Gastroesophageal sphincter (tissue), 4 donors: ENCODE measurements at regions not wholly inside any gene's neighbourhood (a gene's known extent, or its start where the extent isn't known, plus 50 kb on each side); places are given as distances from the start of the nearest gene placed in this dataset.

Experiments used
- ATAC-seq: fragments of 150-250 bp; one replicate; pipeline ENCODE4 v1.9.1; 2016; ENCODE audit warnings: mild to moderate bottlenecking, moderate library complexity
- H3K27ac ChIP-seq, 4 donors: fragments of 200-600 bp; sonication (generic) in 3 of 4; 1 replicate in 3 of 4; 2 replicates in 1 of 4; pipeline ENCODE4 v1.5.1; 2016 to 2019
- H3K27me3 ChIP-seq: fragments of 200-600 bp; sonication (generic); one replicate; pipeline ENCODE4 v1.5.1; 2019
- H3K36me3 ChIP-seq, 2 donors: fragments of 200-600 bp; sonication (generic); one replicate each; pipeline ENCODE4 v1.5.1; 2019; ENCODE audit warnings: control low read depth in 1 of 2
- H3K4me1 ChIP-seq, 3 donors: fragments of 200-600 bp; sonication (generic); 1 replicate in 2 of 3; 2 replicates in 1 of 3; pipeline ENCODE4 v1.5.1; 2016 to 2019; ENCODE audit warnings: control low read depth in 2 of 3
- H3K4me3 ChIP-seq, 2 donors: fragments of 200-600 bp; sonication (generic); one replicate each; pipeline ENCODE4 v1.5.1; 2019; ENCODE audit warnings: mild to moderate bottlenecking in 1 of 2, moderate library complexity in 1 of 2
- H3K9me3 ChIP-seq, 3 donors: fragments of 200-600 bp; sonication (generic); one replicate each; pipeline ENCODE4 v1.5.1; 2017 to 2019; ENCODE audit warnings: control low read depth in 2 of 3
- EP300 ChIP-seq: sonication (generic); formaldehyde crosslinking; IDR thresholded peaks from one replicate; pipeline ENCODE4 v1.6.1; 2017; ENCODE audit warnings: antibody characterized with exemption, mild to moderate bottlenecking
- POLR2A ChIP-seq, 2 donors: fragments of 450-650 bp; IDR thresholded peaks; one replicate each; pipeline ENCODE4 v1.6.1; 2017; ENCODE audit warnings: antibody characterized with exemption in 2 of 2, mild to moderate bottlenecking in 2 of 2, moderate library complexity in 1 of 2
- POLR2AphosphoS5 ChIP-seq: sonication (generic); formaldehyde crosslinking; IDR thresholded peaks from one replicate; pipeline ENCODE4 v1.6.1; 2017; ENCODE audit warnings: antibody characterized with exemption
- WGBS, 2 donors: methylation state at CpG; one replicate each; pipeline ENCODE4 v1.1.5; 2018; ENCODE audit warnings: low coverage in 1 of 2; 5-methylcytosine and 5-hydroxymethylcytosine counted together
- TF ChIP-seq, protein P1 (sequence below), 4 experiments: fragments of 200-600 bp in 2 of 4; fragments of 450-650 bp in 2 of 4; sonication (generic) in 1 of 4; IDR thresholded peaks; one replicate each; pipeline ENCODE4 v1.5.1; 2017 to 2019; ENCODE audit warnings: antibody characterized with exemption in 4 of 4, mild to moderate bottlenecking in 2 of 4, moderate library complexity in 2 of 4

DNA sequence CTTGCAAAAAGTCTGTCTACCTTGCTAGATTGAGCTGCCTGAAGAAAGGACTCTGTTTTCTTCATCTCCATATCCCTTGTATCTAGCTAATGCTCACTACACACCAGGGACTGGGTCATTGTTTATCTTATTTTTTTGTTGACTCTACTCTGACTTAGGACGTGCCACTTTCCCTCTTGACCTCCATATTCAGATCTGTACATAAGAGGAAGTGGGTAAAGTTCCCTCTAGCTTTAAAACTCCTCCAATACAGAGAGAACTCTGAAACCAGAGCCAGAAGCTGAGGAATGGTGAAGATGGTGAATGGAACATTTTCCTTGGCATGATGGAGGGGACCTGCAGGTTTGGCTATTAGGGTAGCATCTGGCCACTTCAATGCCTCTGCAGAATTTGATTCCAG lies 2026.1 kb upstream of the TENM3 start:
- 38% methylated on average over 1 of the region's 1 CpG; no CpG with 5 or more reads in 1 of the 2 donors for WGBS, 2 donors
- no peaks in the 10 kb centered on the region for H3K9me3 ChIP-seq

DNA sequence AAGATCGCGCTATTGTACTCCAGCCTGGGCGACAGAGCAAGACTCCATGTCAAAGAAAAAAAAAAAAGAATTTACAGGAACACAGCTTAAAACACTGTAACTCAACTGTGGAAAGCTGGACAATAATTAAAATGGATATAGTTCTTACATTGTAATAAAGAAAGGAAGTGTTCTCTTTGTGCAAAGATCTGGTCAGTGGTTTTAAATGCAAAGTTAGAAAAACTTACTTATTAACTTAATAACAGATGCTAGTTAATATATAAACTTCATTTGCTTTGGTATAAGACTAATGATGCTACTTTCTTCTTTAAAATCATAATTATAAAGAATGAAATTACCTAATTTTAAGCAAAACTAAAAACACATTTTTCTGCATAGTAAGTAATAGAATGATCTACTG lies 2024.1 kb upstream of the TENM3 start:
- Histone ChIP-seq H3K27ac (no peak overlapping the region), H3K4me3 (no peak overlapping the region), H3K36me3 (no peaks in the 10 kb centered on the region), H3K9me3 (no peaks in the 10 kb centered on the region), H3K4me1 (no peaks in the 10 kb centered on the region), H3K27me3 (no peaks in the 10 kb centered on the region)
- TF ChIP-seq EP300 (no peak), POLR2AphosphoS5 (no peak), POLR2A (IDR thresholded peaks at IDR 0.05) (no peak)
- TF ChIP-seq, protein P1, sequence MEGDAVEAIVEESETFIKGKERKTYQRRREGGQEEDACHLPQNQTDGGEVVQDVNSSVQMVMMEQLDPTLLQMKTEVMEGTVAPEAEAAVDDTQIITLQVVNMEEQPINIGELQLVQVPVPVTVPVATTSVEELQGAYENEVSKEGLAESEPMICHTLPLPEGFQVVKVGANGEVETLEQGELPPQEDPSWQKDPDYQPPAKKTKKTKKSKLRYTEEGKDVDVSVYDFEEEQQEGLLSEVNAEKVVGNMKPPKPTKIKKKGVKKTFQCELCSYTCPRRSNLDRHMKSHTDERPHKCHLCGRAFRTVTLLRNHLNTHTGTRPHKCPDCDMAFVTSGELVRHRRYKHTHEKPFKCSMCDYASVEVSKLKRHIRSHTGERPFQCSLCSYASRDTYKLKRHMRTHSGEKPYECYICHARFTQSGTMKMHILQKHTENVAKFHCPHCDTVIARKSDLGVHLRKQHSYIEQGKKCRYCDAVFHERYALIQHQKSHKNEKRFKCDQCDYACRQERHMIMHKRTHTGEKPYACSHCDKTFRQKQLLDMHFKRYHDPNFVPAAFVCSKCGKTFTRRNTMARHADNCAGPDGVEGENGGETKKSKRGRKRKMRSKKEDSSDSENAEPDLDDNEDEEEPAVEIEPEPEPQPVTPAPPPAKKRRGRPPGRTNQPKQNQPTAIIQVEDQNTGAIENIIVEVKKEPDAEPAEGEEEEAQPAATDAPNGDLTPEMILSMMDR (IDR thresholded peaks at IDR 0.05): no peak
- WGBS, 2 donors: 86 to 100% methylated on average over 3 of the region's 3 CpGs
- no peak for ATAC-seq

More for the DNA sequence above, 2026.1 kb upstream of the TENM3 start:
- no peak overlapping the region for H3K4me3 ChIP-seq
- H3K4me1 ChIP-seq: no peaks in the 10 kb centered on the region
- H3K36me3 ChIP-seq: no peaks in the 10 kb centered on the region
- no peak for ATAC-seq
- H3K27ac ChIP-seq: no peak overlapping the region
- TF ChIP-seq POLR2AphosphoS5 (no peak), EP300 (no peak), POLR2A (IDR thresholded peaks at IDR 0.05) (no peak)
- TF ChIP-seq, protein P1 (IDR thresholded peaks at IDR 0.05): no peak
- no peaks in the 10 kb centered on the region for H3K27me3 ChIP-seq

DNA sequence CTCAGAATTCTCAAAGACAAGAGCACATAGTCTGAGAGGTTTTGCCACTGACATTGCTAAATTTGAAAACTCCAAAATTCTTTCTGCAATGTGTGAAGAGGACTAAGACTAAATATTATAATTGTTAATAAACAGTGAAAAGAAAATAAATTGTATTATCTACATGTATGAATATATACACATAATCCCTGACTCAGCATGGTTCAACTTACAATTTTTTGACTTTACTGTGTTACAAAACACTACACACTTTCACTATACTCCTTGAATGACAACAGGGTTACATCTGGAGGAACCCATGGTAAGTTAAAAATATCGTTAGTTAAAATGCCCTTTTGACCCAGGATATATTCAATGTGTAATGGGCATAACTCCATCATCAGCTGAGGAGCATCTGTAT lies 2017.2 kb upstream of the TENM3 start:
- Histone ChIP-seq H3K4me1 (no peaks in the 10 kb centered on the region), H3K4me3 (no peak overlapping the region), H3K27me3 (no peaks in the 10 kb centered on the region), H3K9me3 (no peaks in the 10 kb centered on the region), H3K27ac (no peak overlapping the region), H3K36me3 (no peaks in the 10 kb centered on the region)
- 27 to 38% methylated on average over 1 of the region's 1 CpG for WGBS, 2 donors
- TF ChIP-seq EP300: no peak
- TF ChIP-seq POLR2A (IDR thresholded peaks at IDR 0.05): no peak
- TF ChIP-seq POLR2AphosphoS5: no peak
- TF ChIP-seq, protein P1 (IDR thresholded peaks at IDR 0.05): no peak
- ATAC-seq: no peak

DNA sequence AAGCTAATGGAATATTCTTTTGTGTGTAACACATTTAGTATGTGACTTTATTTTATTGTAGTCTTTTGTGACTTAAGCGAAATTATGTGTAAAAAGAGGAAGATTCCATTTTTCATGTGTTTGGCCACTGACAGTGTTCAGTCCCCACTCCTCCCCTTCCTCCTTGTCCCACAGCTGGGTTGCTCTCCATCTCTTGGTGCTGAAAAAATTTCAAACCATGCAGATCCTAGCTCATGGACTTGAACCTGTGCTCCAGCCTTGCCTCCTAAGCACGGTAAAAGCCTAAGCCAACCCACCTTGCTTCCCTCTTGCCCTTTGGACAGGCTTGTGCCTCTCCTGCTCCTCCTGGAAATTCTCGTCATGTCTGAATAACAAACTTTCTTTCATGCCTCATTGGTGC lies 2008.5 kb upstream of the TENM3 start:
- Histone ChIP-seq H3K27ac (no peak overlapping the region), H3K27me3 (no peaks in the 10 kb centered on the region), H3K36me3 (no peaks in the 10 kb centered on the region), H3K4me1 (no peaks in the 10 kb centered on the region), H3K4me3 (no peak overlapping the region), H3K9me3 (no peaks in the 10 kb centered on the region)
- no peak for ATAC-seq
- 49 to 54% methylated on average over 3 of the region's 3 CpGs for WGBS, 2 donors
- no peak for TF ChIP-seq POLR2A (IDR thresholded peaks at IDR 0.05)
- no peak for TF ChIP-seq EP300
- TF ChIP-seq, protein P1 (IDR thresholded peaks at IDR 0.05): no peak
- TF ChIP-seq POLR2AphosphoS5: no peak

DNA sequence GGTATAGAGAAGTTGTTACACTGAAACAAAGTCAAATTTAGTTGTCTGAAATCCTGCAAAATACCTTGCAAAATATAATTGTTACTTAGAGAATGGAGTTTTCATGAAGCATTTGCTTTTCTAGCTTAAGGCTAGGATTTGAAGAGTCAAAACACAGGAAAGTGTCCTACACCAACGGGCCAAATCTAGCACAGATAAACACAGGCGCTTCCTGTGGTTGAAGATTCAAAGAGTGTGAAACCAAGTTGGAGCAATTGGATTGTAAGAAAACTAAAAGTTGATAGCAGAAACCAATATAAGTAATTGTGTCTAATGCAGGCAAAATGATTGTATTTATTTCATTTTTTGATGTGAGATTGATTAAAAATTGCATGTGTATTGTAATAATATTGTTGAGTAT lies 2002.5 kb upstream of the TENM3 start:
- Histone ChIP-seq H3K9me3 (no peaks in the 10 kb centered on the region), H3K36me3 (no peaks in the 10 kb centered on the region), H3K27me3 (no peaks in the 10 kb centered on the region), H3K4me3 (no peak overlapping the region), H3K4me1 (no peaks in the 10 kb centered on the region), H3K27ac (no peak overlapping the region)
- TF ChIP-seq EP300 (no peak), POLR2A (IDR thresholded peaks at IDR 0.05) (no peak), POLR2AphosphoS5 (no peak)
- TF ChIP-seq, protein P1 (IDR thresholded peaks at IDR 0.05): no peak
- no peak for ATAC-seq
- WGBS, 2 donors: 69 to 71% methylated on average over 2 of the region's 2 CpGs
